OCI-LY1 (cell line): ENCODE measurements at regions not wholly inside any gene's neighbourhood (a gene's known extent, or its start where the extent isn't known, plus 50 kb on each side); places are given as distances from the start of the nearest gene placed in this dataset.
"Not testable (repeated sequence)": the region's sequence is repeated elsewhere in the genome, so short reads cannot be mapped to it uniquely, and the experiment has no call there.

ENCODE experiments used
- H2AFZ ChIP-seq: fragments of 200-600 bp; sonication (generic), shearing (Covaris generic); 2 replicates; pipeline ENCODE4 v1.6.0; 2014; ENCODE audit warnings: antibody characterized with exemption, mild to moderate bottlenecking, low read length
- H3F3A ChIP-seq: fragments of 200-600 bp; sonication (generic), shearing (Covaris generic); 2 replicates; pipeline ENCODE4 v1.6.0; 2014; ENCODE audit warnings: mild to moderate bottlenecking, antibody characterized with exemption, low read length, moderate library complexity; ENCODE audit not compliant: insufficient read depth
- H3K27ac ChIP-seq: fragments of 200-600 bp; sonication (generic); 2 replicates; pipeline ENCODE4 v1.5.1; 2014; ENCODE audit warnings: low read length, mixed run types, mild to moderate bottlenecking, low read depth; ENCODE audit not compliant: poor library complexity, severe bottlenecking
- H3K27me3 ChIP-seq: fragments of 200-600 bp; sonication (generic); 2 replicates; pipeline ENCODE4 v1.6.0; 2014; ENCODE audit warnings: antibody characterized with exemption, mild to moderate bottlenecking, low read length, moderate library complexity; ENCODE audit not compliant: insufficient read depth
- H3K36me3 ChIP-seq: fragments of 200-600 bp; sonication (generic); 2 replicates; pipeline ENCODE4 v1.6.1; 2014; ENCODE audit warnings: mild to moderate bottlenecking, antibody characterized with exemption, low read length, moderate library complexity, mixed read lengths; ENCODE audit not compliant: insufficient read depth
- H3K4me1 ChIP-seq: fragments of 200-600 bp; sonication (generic); 2 replicates; pipeline ENCODE4 v1.5.1; 2014; ENCODE audit warnings: mild to moderate bottlenecking, low read length, moderate library complexity; ENCODE audit not compliant: insufficient read depth, severe bottlenecking
- H3K4me2 ChIP-seq: fragments of 200-600 bp; sonication (generic), shearing (Covaris generic); 2 replicates; pipeline ENCODE4 v1.6.1; 2014; ENCODE audit warnings: low read length
- H3K4me3 ChIP-seq: fragments of 200-600 bp; sonication (generic); 2 replicates; pipeline ENCODE4 v1.5.1; 2014; ENCODE audit warnings: low read length, low read depth, mild to moderate bottlenecking, mixed read lengths; ENCODE audit not compliant: poor library complexity, severe bottlenecking
- H3K79me2 ChIP-seq: fragments of 200-600 bp; shearing (Covaris generic); 2 replicates; pipeline ENCODE4 v1.6.1; 2016; ENCODE audit warnings: mixed run types, low read length, mixed read lengths; ENCODE audit not compliant: insufficient read depth
- H3K9ac ChIP-seq: fragments of 200-600 bp; sonication (generic), shearing (Covaris generic); 2 replicates; pipeline ENCODE4 v1.6.1; 2014; ENCODE audit warnings: mild to moderate bottlenecking, low read length, mixed read lengths
- H3K9me2 ChIP-seq: fragments of 200-600 bp; sonication (generic), shearing (Covaris generic); 2 replicates; pipeline ENCODE4 v1.6.1; 2014; ENCODE audit warnings: low read depth, mild to moderate bottlenecking, low read length, mixed read lengths
- H3K9me3 ChIP-seq: fragments of 200-600 bp; shearing (Covaris generic); 2 replicates; pipeline ENCODE4 v1.6.1; 2014; ENCODE audit warnings: low read length, mixed read lengths
- H4K20me1 ChIP-seq: fragments of 200-600 bp; sonication (generic), shearing (Covaris generic); 2 replicates; pipeline ENCODE4 v1.6.0; 2016; ENCODE audit warnings: mild to moderate bottlenecking, low read length; ENCODE audit not compliant: insufficient read depth
- CTCF ChIP-seq: fragments of 200-600 bp; sonication (generic), shearing (Covaris generic); IDR thresholded peaks from 2 replicates; pipeline ENCODE4 v1.5.1; 2017; ENCODE audit warnings: mild to moderate bottlenecking, antibody characterized with exemption, low read length, moderate library complexity, mixed read lengths
- EZH2 ChIP-seq: fragments of 200-600 bp; sonication (generic), shearing (Covaris generic); IDR thresholded peaks from 2 replicates; pipeline ENCODE4 v1.8.0; 2017; ENCODE audit warnings: borderline replicate concordance, mixed run types, mild to moderate bottlenecking, antibody characterized with exemption, low read length, moderate library complexity, mixed read lengths

DNA sequence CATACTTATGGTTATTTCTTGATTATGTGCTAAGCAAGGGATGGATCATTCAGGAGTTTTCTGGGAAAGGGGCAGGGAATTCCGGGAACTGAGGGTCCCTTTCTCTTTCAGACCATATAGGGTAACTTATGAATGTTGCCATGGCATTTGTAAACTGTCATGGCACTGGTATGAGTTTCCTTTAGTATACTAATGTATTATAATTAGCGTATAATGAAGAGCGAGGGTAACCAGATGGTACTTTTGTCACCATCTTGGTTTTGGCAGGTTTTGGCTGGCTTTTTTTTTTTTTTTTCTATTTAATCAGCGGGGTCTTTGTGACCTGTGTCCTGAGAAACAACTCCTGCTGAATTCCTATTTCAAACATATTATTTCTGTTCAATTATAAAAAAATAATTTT, 237.6 kb upstream of the PTER start:
- Histone ChIP-seq H3K27ac (no peak overlapping the region), H3K9ac (no peak overlapping the region), H3K9me3 (no peaks in the 10 kb centered on the region), H3K79me2 (no peaks in the 10 kb centered on the region), H2AFZ (no peak overlapping the region), H4K20me1 (no peaks in the 10 kb centered on the region), H3K27me3 (no peaks in the 10 kb centered on the region), H3K4me3 (no peak overlapping the region), H3K9me2 (no peaks in the 10 kb centered on the region), H3K36me3 (no peaks in the 10 kb centered on the region), H3K4me2 (no peak overlapping the region), H3F3A (no peaks in the 10 kb centered on the region), H3K4me1 (no peaks in the 10 kb centered on the region)
- TF ChIP-seq EZH2 (no peak), CTCF (no peak)

DNA sequence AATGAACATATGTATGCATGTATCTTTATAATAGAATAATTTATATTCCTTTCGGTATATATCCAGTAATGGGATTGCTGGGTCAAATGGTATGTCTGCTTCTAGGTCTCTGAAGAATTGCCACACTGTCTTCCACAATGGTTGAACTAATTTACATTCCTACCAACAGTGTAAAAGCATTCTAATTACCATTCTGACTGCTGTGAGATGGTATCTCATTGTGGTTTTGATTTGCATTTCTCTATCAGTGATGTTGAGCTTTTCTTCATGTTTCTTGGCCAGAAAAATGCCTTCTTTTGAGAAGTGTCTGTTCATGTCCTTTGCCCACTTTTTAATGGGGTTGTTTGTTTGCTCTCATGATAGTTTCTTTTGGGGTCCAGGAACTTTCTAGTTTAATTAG, 213.2 kb upstream of the PTER start:
- not testable (repeated sequence) for H3F3A ChIP-seq, H3K9ac ChIP-seq, H3K9me3 ChIP-seq, H3K27ac ChIP-seq, H3K4me3 ChIP-seq, H3K9me2 ChIP-seq, H3K79me2 ChIP-seq, H3K27me3 ChIP-seq, H3K4me1 ChIP-seq, H2AFZ ChIP-seq, H3K36me3 ChIP-seq, H3K4me2 ChIP-seq, H4K20me1 ChIP-seq

DNA sequence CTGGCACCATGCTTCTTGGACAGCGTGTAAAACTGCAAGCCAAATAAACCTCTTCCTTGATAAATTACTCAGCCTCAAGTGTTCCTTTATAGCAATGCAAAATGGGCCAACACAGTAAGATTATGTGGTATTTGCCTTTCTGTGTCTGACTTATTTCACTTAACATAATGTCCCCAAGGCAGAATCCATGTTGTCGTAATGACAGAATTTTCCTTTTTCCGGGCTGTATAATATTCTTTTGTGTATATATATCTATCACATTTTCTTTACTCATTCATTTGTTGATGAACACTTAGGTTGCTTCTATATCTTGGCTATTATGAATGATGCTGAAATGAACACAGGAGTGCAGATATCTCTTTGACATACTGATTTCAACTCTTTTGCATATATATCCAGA, 209.1 kb upstream of the PTER start:
- H3K27me3 ChIP-seq: no peaks in the 10 kb centered on the region
- no peak for TF ChIP-seq CTCF
- TF ChIP-seq EZH2: no peak
- H4K20me1 ChIP-seq: no peaks in the 10 kb centered on the region
- no peaks in the 10 kb centered on the region for H3K9me3 ChIP-seq
- H3K36me3 ChIP-seq: no peaks in the 10 kb centered on the region
- no peak overlapping the region for H3K9ac ChIP-seq
- H3K79me2 ChIP-seq: no peaks in the 10 kb centered on the region
- H3K27ac ChIP-seq: no peak overlapping the region
- no peak overlapping the region for H3K4me3 ChIP-seq
- no peak overlapping the region for H2AFZ ChIP-seq
- no peaks in the 10 kb centered on the region for H3F3A ChIP-seq
- no peak overlapping the region for H3K4me2 ChIP-seq
- H3K4me1 ChIP-seq: no peaks in the 10 kb centered on the region
- H3K9me2 ChIP-seq: no peaks in the 10 kb centered on the region

GRCh38 chr10:16231176-16231575, 205.6 kb upstream of the PTER start:
- no peak overlapping the region for H3K9ac ChIP-seq
- no peaks in the 10 kb centered on the region for H3K4me1 ChIP-seq
- H3K4me3 ChIP-seq: no peak overlapping the region
- H3K36me3 ChIP-seq: no peaks in the 10 kb centered on the region
- no peak for TF ChIP-seq EZH2
- TF ChIP-seq CTCF: no peak
- no peaks in the 10 kb centered on the region for H4K20me1 ChIP-seq
- H2AFZ ChIP-seq: no peak overlapping the region
- H3F3A ChIP-seq: no peaks in the 10 kb centered on the region
- H3K27ac ChIP-seq: no peak overlapping the region
- H3K27me3 ChIP-seq: no peaks in the 10 kb centered on the region
- H3K79me2 ChIP-seq: no peaks in the 10 kb centered on the region
- no peak overlapping the region for H3K4me2 ChIP-seq
- H3K9me2 ChIP-seq: no peaks in the 10 kb centered on the region
- H3K9me3 ChIP-seq: no peaks in the 10 kb centered on the region
